CD14-positive monocyte (primary cell): ENCODE measurements at regions not wholly inside any gene's neighbourhood (a gene's known extent, or its start where the extent isn't known, plus 50 kb on each side); places are given as distances from the start of the nearest gene placed in this dataset.

ENCODE experiments used
- DNase-seq, 3 donors: peaks; one replicate each; pipeline ENCODE4 v3.0.0-alpha.2; 2011 to 2022
- H2AFZ ChIP-seq: 2 replicates; pipeline ENCODE4 v1.6.0; 2012; ENCODE audit warnings: mild to moderate bottlenecking, low read depth, low read length, inconsistent platforms; ENCODE audit not compliant: insufficient read depth, poor library complexity, severe bottlenecking
- H3K27ac ChIP-seq, 2 donors: 1 replicate in 1 of 2; 2 replicates in 1 of 2; pipeline ENCODE4 v1.5.1; 2012 to 2013; ENCODE audit warnings: low read length in 2 of 2, control low read depth in 1 of 2, inconsistent platforms in 1 of 2, low read depth in 1 of 2, mild to moderate bottlenecking in 1 of 2
- H3K27me3 ChIP-seq, 2 donors: one replicate each; pipeline versions ENCODE4 v1.6.0 to v1.6.1; 2011 to 2013; ENCODE audit warnings: low read length in 2 of 2; ENCODE audit not compliant: control insufficient read depth in 2 of 2, insufficient read depth in 2 of 2
- H3K36me3 ChIP-seq, 2 donors: replicated peaks in 1 of 2; 1 replicate in 1 of 2; 2 replicates in 1 of 2; pipeline versions ENCODE4 v1.5.1 to v1.6.1; 2012 to 2013; ENCODE audit warnings: low read length in 2 of 2, control low read depth in 1 of 2, inconsistent platforms in 1 of 2, mild to moderate bottlenecking in 1 of 2; ENCODE audit not compliant: insufficient read depth in 2 of 2, control insufficient read depth in 1 of 2
- H3K4me1 ChIP-seq, 2 donors: 1 replicate in 1 of 2; 2 replicates in 1 of 2; pipeline versions ENCODE4 v1.5.1 to v1.6.1; 2012 to 2013; ENCODE audit warnings: low read length in 2 of 2, control low read depth in 1 of 2, inconsistent platforms in 1 of 2, mild to moderate bottlenecking in 1 of 2, moderate library complexity in 1 of 2; ENCODE audit not compliant: insufficient read depth in 2 of 2, control insufficient read depth in 1 of 2
- H3K4me2 ChIP-seq: replicated peaks from 2 replicates; pipeline ENCODE3; 2012; ENCODE audit warnings: low read length, moderate library complexity, mild to moderate bottlenecking; ENCODE audit not compliant: poor library complexity, severe bottlenecking; ENCODE audit errors: extremely low read depth
- H3K4me3 ChIP-seq, 3 experiments: fragments of 200-600 bp in 1 of 3; sonication (generic) in 1 of 3; replicated peaks in 1 of 3; 1 replicate in 2 of 3; 2 replicates in 1 of 3; pipeline ENCODE4 v1.5.1; 2011 to 2013; ENCODE audit warnings: low read length in 3 of 3, mild to moderate bottlenecking in 3 of 3, control low read depth in 2 of 3, low read depth in 2 of 3, inconsistent platforms in 1 of 3, moderate library complexity in 1 of 3
- H3K79me2 ChIP-seq: 2 replicates; pipeline ENCODE4 v1.6.0; 2012; ENCODE audit warnings: mild to moderate bottlenecking, control low read depth, inconsistent platforms, low read length, moderate library complexity; ENCODE audit not compliant: insufficient read depth
- H3K9ac ChIP-seq: 2 replicates; pipeline ENCODE4 v1.6.0; 2017; ENCODE audit warnings: low read length, mild to moderate bottlenecking; ENCODE audit not compliant: insufficient read depth, poor library complexity, severe bottlenecking
- H3K9me3 ChIP-seq, 2 donors: replicated peaks in 1 of 2; 1 replicate in 1 of 2; 2 replicates in 1 of 2; pipeline versions ENCODE4 v1.5.1 to v1.6.1; 2012 to 2013; ENCODE audit warnings: low read length in 2 of 2, control low read depth in 1 of 2; ENCODE audit not compliant: control insufficient read depth in 1 of 2, insufficient read depth in 1 of 2
- H4K20me1 ChIP-seq: 2 replicates; pipeline ENCODE4 v1.6.0; 2012; ENCODE audit warnings: mild to moderate bottlenecking, low read length, control low read depth, moderate library complexity; ENCODE audit not compliant: insufficient read depth
- H3K27ac Mint-ChIP-seq, 7 donors: one replicate each; pipeline ENCODE4 v1.8.0; 2020; ENCODE audit warnings: mild to moderate bottlenecking in 7 of 7, mixed read lengths in 7 of 7, moderate library complexity in 6 of 7, inconsistent platforms in 2 of 7
- H3K27me3 Mint-ChIP-seq, 3 donors: one replicate each; pipeline ENCODE4 v1.8.0; 2021 to 2022; ENCODE audit warnings: low read depth in 3 of 3, mild to moderate bottlenecking in 3 of 3, mixed read lengths in 3 of 3, moderate library complexity in 3 of 3, inconsistent platforms in 1 of 3
- H3K36me3 Mint-ChIP-seq, 2 donors: one replicate each; pipeline ENCODE4 v1.8.0; 2020; ENCODE audit warnings: mixed read lengths in 2 of 2, inconsistent platforms in 1 of 2, mild to moderate bottlenecking in 1 of 2
- H3K4me1 Mint-ChIP-seq: one replicate; pipeline ENCODE4 v1.8.0; 2020; ENCODE audit warnings: mild to moderate bottlenecking, mixed read lengths
- H3K4me3 Mint-ChIP-seq, 2 donors: one replicate each; pipeline ENCODE4 v1.8.0; 2020; ENCODE audit warnings: mild to moderate bottlenecking in 2 of 2, mixed read lengths in 2 of 2, moderate library complexity in 1 of 2
- H3K9me3 Mint-ChIP-seq, 7 donors: one replicate each; pipeline ENCODE4 v1.8.0; 2020 to 2022; ENCODE audit warnings: mixed read lengths in 7 of 7, mild to moderate bottlenecking in 6 of 7, moderate library complexity in 6 of 7, inconsistent platforms in 2 of 7
- CTCF ChIP-seq: fragments of 200-600 bp; IDR thresholded peaks from one replicate; pipeline ENCODE4 v1.8.0; 2022; ENCODE audit warnings: antibody characterized with exemption, mild to moderate bottlenecking
- WGBS: methylation state at CpG from one replicate; pipeline ENCODE4 v1.1.5; 2013; ENCODE audit warnings: missing lambda C conversion rate; ENCODE audit not compliant: insufficient coverage; 5-methylcytosine and 5-hydroxymethylcytosine counted together
- intact Hi-C, 2 donors: fragments of 100-400 bp; cut with micrococcal nuclease; formaldehyde crosslinking; loops; one replicate each; pipeline versions ENCODE4 v1.15.0 to v1.15.1; 2023

GRCh38 chr7:42445691-42446090, 208.7 kb upstream of the GLI3 start:
- Mint-ChIP-seq H3K36me3 (no peaks in the 10 kb centered on the region), H3K27me3 (peaks cover 3 to 5% (median 3%) of the 10 kb centered on the region in 3 donors), H3K4me1 (no peaks in the 10 kb centered on the region), H3K27ac (no peak overlapping the region), H3K4me3 (no peak overlapping the region), H3K9me3 (peaks cover 6 to 16% (median 12%) of the 10 kb centered on the region in 7 donors)
- DNase-seq, result no peak
- no peaks in the 10 kb centered on the region for H3K79me2 ChIP-seq
- no peaks in the 10 kb centered on the region for H3K36me3 ChIP-seq
- no peaks in the 10 kb centered on the region for H3K4me1 ChIP-seq
- H3K9me3 ChIP-seq, result peaks cover 5 to 7% of the 10 kb centered on the region in 2 donors
- H3K27ac ChIP-seq, result no peak overlapping the region
- H3K4me3 ChIP-seq, result no peak overlapping the region
- H2AFZ ChIP-seq, result no peak overlapping the region
- H3K4me2 ChIP-seq, result no peak overlapping the region
- intact Hi-C loops, result no loop called here
- H3K27me3 ChIP-seq, result no peaks in the 10 kb centered on the region
- no peak for TF ChIP-seq CTCF
- no peaks in the 10 kb centered on the region for H4K20me1 ChIP-seq
- H3K9ac ChIP-seq, result no peak overlapping the region

DNA sequence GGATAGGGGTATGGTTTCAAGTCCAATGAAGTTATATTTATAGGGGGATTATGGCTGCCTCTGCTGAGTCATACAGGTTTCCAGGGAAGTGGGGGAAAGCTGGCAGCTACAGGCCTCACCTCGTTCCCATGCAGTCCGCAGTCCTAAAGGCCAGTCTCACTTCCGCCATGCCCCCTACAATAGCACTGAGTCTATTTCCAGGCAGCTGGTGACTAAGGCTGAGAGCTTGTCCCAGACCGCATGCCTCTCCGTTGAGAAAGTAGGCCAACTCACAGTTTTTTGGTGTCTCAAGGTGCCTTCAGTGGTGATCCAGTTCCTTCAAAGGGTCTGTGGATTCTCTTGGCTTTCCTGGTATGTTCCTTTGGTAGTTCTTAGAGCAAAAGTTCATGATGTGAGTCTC, 203.9 kb upstream of the GLI3 start:
- Histone ChIP-seq H2AFZ (no peak overlapping the region), H3K4me2 (no peak overlapping the region), H3K4me3 (no peak overlapping the region), H3K27me3 (no peaks in the 10 kb centered on the region), H3K36me3 (no peaks in the 10 kb centered on the region), H3K4me1 (no peaks in the 10 kb centered on the region), H3K9me3 (peaks cover 5 to 8% of the 10 kb centered on the region in 2 donors), H4K20me1 (no peaks in the 10 kb centered on the region), H3K27ac (no peak overlapping the region), H3K9ac (no peak overlapping the region), H3K79me2 (no peaks in the 10 kb centered on the region)
- DNase-seq, result no peak
- H3K27ac Mint-ChIP-seq, result no peak overlapping the region
- peaks cover 7 to 21% (median 13%) of the 10 kb centered on the region in 7 donors for H3K9me3 Mint-ChIP-seq
- peaks cover 0 to 1% (median 0%) of the 10 kb centered on the region in 3 donors for H3K27me3 Mint-ChIP-seq
- H3K36me3 Mint-ChIP-seq, result no peaks in the 10 kb centered on the region
- no peak for TF ChIP-seq CTCF
- H3K4me3 Mint-ChIP-seq, result no peak overlapping the region
- 96% methylated on average over 5 of the region's 5 CpGs for WGBS
- intact Hi-C loops, result no loop called here
- H3K4me1 Mint-ChIP-seq, result no peaks in the 10 kb centered on the region
